A549 (cell line): ENCODE measurements at regions not wholly inside any gene's neighbourhood (a gene's known extent, or its start where the extent isn't known, plus 50 kb on each side); places are given as distances from the start of the nearest gene placed in this dataset.

ENCODE experiments used
- ATAC-seq, 2 experiments: fragments of 200-7000 bp in 1 of 2; fragments of >200 bp in 1 of 2; cut with Nextera tagmentation in 1 of 2; cut with Tn5 transposase in 1 of 2; 3 replicates each; pipeline versions ENCODE4 v1.8.0 to v1.9.1; 2018 to 2020; ENCODE audit warnings: mild to moderate bottlenecking in 1 of 2, moderate library complexity in 1 of 2
- CTCF ChIA-PET: fragments of 300-600 bp; sonication (Branson Sonifier 250); formaldehyde crosslinking; extraction: SDS; loops from one replicate; lab custom pipeline; 2021; ENCODE audit warnings: antibody characterized with exemption, inconsistent platforms; lab: Yijun Ruan, JAX
- POLR2A ChIA-PET: fragments of 350-600 bp; formaldehyde crosslinking; extraction: SDS; loops from one replicate; lab custom pipeline; 2021; ENCODE audit warnings: antibody characterized with exemption, inconsistent platforms; lab: Yijun Ruan, JAX
- DNase-seq, 2 experiments: peaks; one replicate each; pipeline versions ENCODE4 v3.0.0 to v3.0.0-alpha.2; 2011 to 2016; ENCODE audit warnings: low read depth in 1 of 2, low spot score in 1 of 2
- FAIRE-seq: peaks from 2 replicates; lab custom pipeline; 2011; peaks lifted over from hg19 to GRCh38; lab: Jason Lieb, UNC
- H3K27ac ChIP-seq, 2 experiments: fragments of >200 bp; sonication (Bioruptor Twin); formaldehyde crosslinking; 3 replicates each; pipeline ENCODE4 v1.5.1; 2016 to 2017
- H3K4me1 ChIP-seq: fragments of >200 bp; sonication (Bioruptor Twin); formaldehyde crosslinking; 3 replicates; pipeline ENCODE4 v1.6.1; 2016
- H3K4me2 ChIP-seq: fragments of >200 bp; sonication (Bioruptor Twin); formaldehyde crosslinking; 3 replicates; pipeline ENCODE4 v1.6.1; 2016
- H3K4me3 ChIP-seq: fragments of >200 bp; sonication (Bioruptor Twin); formaldehyde crosslinking; 3 replicates; pipeline ENCODE4 v1.5.1; 2016
- H3K9me3 ChIP-seq: fragments of >200 bp; sonication (Bioruptor Twin); formaldehyde crosslinking; 3 replicates; pipeline ENCODE4 v1.6.1; 2016
- CBX8 ChIP-seq: fragments of 200-600 bp; sonication (generic); IDR thresholded peaks from 2 replicates; pipeline ENCODE4 v1.6.1; 2016
- EHF ChIP-seq: fragments of 250-450 bp; sonication (Bioruptor Pico); IDR thresholded peaks from 2 replicates; pipeline ENCODE4 v1.5.0; 2020; ENCODE audit warnings: mild to moderate bottlenecking
- EHMT2 ChIP-seq: fragments of 200-600 bp; sonication (generic); IDR thresholded peaks from 2 replicates; pipeline ENCODE4 v1.6.1; 2016; ENCODE audit warnings: antibody characterized with exemption, low read depth, mild to moderate bottlenecking, moderate library complexity
- EP300 ChIP-seq, 2 experiments: fragments of >200 bp; sonication (Bioruptor Twin); formaldehyde crosslinking; IDR thresholded peaks; 2 replicates in 1 of 2; 3 replicates in 1 of 2; pipeline ENCODE4 v1.6.1; 2016 to 2017
- FOSB ChIP-seq: fragments of 250-450 bp; sonication (Bioruptor Pico); IDR thresholded peaks from 2 replicates; pipeline ENCODE4 v1.5.0; 2020; ENCODE audit warnings: mild to moderate bottlenecking, moderate library complexity
- FOSL2 ChIP-seq, 2 experiments: fragments of 450-650 bp in 1 of 2; fragments of >200 bp in 1 of 2; sonication (Bioruptor Twin) in 1 of 2; formaldehyde crosslinking; IDR thresholded peaks; 2 replicates each; pipeline versions ENCODE4 v1.5.0 to v1.6.1; 2016 to 2020; ENCODE audit warnings: mild to moderate bottlenecking in 1 of 2, moderate library complexity in 1 of 2
- FOXS1 ChIP-seq: fragments of 250-450 bp; sonication (Bioruptor Pico); IDR thresholded peaks from 2 replicates; pipeline ENCODE4 v1.5.0; 2020; ENCODE audit warnings: mild to moderate bottlenecking, moderate library complexity
- GATA3 ChIP-seq: IDR thresholded peaks from 2 replicates; pipeline ENCODE4 v1.6.1; 2012; ENCODE audit warnings: borderline replicate concordance
- HOXA7 ChIP-seq: fragments of 250-450 bp; sonication (Bioruptor Pico); IDR thresholded peaks from 2 replicates; pipeline ENCODE4 v1.5.0; 2020; ENCODE audit warnings: mild to moderate bottlenecking, moderate library complexity
- HOXB13 ChIP-seq: fragments of 250-450 bp; sonication (Bioruptor Pico); IDR thresholded peaks from 2 replicates; pipeline ENCODE4 v1.5.0; 2020; ENCODE audit warnings: low read depth, mild to moderate bottlenecking, moderate library complexity
- KDM5A ChIP-seq: fragments of 200-600 bp; sonication (generic); IDR thresholded peaks from 2 replicates; pipeline ENCODE4 v1.6.1; 2016; ENCODE audit warnings: antibody characterized with exemption, mild to moderate bottlenecking
- MYC ChIP-seq: IDR thresholded peaks from 2 replicates; pipeline ENCODE4 v1.6.1; 2012; ENCODE audit warnings: mild to moderate bottlenecking, inconsistent platforms, low read length, improper control_type of control experiment, borderline replicate concordance
- NPAS2 ChIP-seq: fragments of 250-450 bp; sonication (Bioruptor Pico); IDR thresholded peaks from 2 replicates; pipeline ENCODE4 v1.8.0; 2022; ENCODE audit warnings: mild to moderate bottlenecking, moderate library complexity, borderline replicate concordance
- NR3C1 ChIP-seq: fragments of >200 bp; sonication (Bioruptor Twin); formaldehyde crosslinking; IDR thresholded peaks from 3 replicates; pipeline ENCODE4 v1.6.1; 2017
- POLR2A ChIP-seq: IDR thresholded peaks from 2 replicates; pipeline ENCODE4 v1.6.1; 2012; ENCODE audit warnings: mild to moderate bottlenecking, low read length
- RARB ChIP-seq: fragments of 250-450 bp; sonication (Bioruptor Pico); IDR thresholded peaks from 2 replicates; pipeline ENCODE4 v1.8.0; 2021; ENCODE audit warnings: mild to moderate bottlenecking, moderate library complexity
- RCOR1 ChIP-seq: fragments of 150-350 bp; IDR thresholded peaks from 2 replicates; pipeline ENCODE4 v1.6.1; 2014; ENCODE audit warnings: antibody characterized with exemption, low read length, low read depth
- RNF2 ChIP-seq: fragments of 200-600 bp; sonication (generic); IDR thresholded peaks from 2 replicates; pipeline ENCODE4 v1.6.1; 2016; ENCODE audit warnings: low read depth, mild to moderate bottlenecking, antibody characterized with exemption, moderate library complexity, borderline replicate concordance
- SREBF2 ChIP-seq: fragments of 450-650 bp; IDR thresholded peaks from 2 replicates; pipeline ENCODE4 v1.6.1; 2014; ENCODE audit warnings: mild to moderate bottlenecking, moderate library complexity
- ZC3H11A ChIP-seq: fragments of 450-650 bp; IDR thresholded peaks from 2 replicates; pipeline ENCODE4 v1.6.1; 2014; ENCODE audit warnings: antibody characterized with exemption, mild to moderate bottlenecking
- ZFP36 ChIP-seq: fragments of 450-650 bp; IDR thresholded peaks from 2 replicates; pipeline ENCODE4 v1.6.1; 2014; ENCODE audit warnings: borderline replicate concordance; ENCODE audit not compliant: partially characterized antibody
- ZSCAN20 ChIP-seq: fragments of 250-450 bp; sonication (Bioruptor Pico); IDR thresholded peaks from 2 replicates; pipeline ENCODE4 v1.8.0; 2022; ENCODE audit warnings: mild to moderate bottlenecking, moderate library complexity
- WGBS: methylation state at CpG from one replicate; pipeline ENCODE4 v1.1.6; 2017; ENCODE audit errors: missing lambda C conversion rate; 5-methylcytosine and 5-hydroxymethylcytosine counted together
- TF ChIP-seq, protein P1 (sequence below): fragments of 200-600 bp; sonication (generic); IDR thresholded peaks from 2 replicates; pipeline ENCODE4 v1.6.1; 2016; ENCODE audit warnings: antibody characterized with exemption, mild to moderate bottlenecking, moderate library complexity
- TF ChIP-seq, protein P2 (sequence below): fragments of 250-450 bp; sonication (Bioruptor Pico); IDR thresholded peaks from 2 replicates; pipeline ENCODE4 v1.5.0; 2021; ENCODE audit warnings: mild to moderate bottlenecking, moderate library complexity, borderline replicate concordance
- TF ChIP-seq, protein P3 (sequence below): fragments of >200 bp; sonication (Bioruptor Twin); formaldehyde crosslinking; IDR thresholded peaks from 3 replicates; pipeline ENCODE4 v1.6.1; 2016
- TF ChIP-seq, protein P4 (sequence below): fragments of 450-650 bp; IDR thresholded peaks from 2 replicates; pipeline ENCODE4 v1.6.1; 2014; ENCODE audit warnings: antibody characterized with exemption

DNA sequence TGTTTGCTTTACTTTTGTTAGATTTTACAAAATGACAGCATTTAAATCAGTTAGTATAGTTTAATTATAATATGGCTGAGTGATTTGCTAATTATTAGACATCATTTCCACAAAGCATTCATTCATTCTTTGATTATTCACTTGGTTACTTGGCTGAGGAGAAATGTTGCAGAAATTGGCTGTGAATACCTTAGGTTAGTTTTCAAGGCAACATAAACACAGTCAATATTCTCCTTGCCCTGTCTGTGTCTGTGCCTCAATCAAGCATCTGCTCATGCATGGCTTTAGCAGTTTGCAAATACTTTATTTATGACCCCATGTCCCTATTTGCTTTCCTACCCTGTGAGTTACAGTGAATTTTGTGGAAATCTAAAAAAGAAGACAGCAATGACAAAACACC lies 718.3 kb downstream of the EPM2A start (continued):
- TF ChIP-seq, protein P1, sequence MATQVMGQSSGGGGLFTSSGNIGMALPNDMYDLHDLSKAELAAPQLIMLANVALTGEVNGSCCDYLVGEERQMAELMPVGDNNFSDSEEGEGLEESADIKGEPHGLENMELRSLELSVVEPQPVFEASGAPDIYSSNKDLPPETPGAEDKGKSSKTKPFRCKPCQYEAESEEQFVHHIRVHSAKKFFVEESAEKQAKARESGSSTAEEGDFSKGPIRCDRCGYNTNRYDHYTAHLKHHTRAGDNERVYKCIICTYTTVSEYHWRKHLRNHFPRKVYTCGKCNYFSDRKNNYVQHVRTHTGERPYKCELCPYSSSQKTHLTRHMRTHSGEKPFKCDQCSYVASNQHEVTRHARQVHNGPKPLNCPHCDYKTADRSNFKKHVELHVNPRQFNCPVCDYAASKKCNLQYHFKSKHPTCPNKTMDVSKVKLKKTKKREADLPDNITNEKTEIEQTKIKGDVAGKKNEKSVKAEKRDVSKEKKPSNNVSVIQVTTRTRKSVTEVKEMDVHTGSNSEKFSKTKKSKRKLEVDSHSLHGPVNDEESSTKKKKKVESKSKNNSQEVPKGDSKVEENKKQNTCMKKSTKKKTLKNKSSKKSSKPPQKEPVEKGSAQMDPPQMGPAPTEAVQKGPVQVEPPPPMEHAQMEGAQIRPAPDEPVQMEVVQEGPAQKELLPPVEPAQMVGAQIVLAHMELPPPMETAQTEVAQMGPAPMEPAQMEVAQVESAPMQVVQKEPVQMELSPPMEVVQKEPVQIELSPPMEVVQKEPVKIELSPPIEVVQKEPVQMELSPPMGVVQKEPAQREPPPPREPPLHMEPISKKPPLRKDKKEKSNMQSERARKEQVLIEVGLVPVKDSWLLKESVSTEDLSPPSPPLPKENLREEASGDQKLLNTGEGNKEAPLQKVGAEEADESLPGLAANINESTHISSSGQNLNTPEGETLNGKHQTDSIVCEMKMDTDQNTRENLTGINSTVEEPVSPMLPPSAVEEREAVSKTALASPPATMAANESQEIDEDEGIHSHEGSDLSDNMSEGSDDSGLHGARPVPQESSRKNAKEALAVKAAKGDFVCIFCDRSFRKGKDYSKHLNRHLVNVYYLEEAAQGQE = no peak
- TF ChIP-seq, protein P2, sequence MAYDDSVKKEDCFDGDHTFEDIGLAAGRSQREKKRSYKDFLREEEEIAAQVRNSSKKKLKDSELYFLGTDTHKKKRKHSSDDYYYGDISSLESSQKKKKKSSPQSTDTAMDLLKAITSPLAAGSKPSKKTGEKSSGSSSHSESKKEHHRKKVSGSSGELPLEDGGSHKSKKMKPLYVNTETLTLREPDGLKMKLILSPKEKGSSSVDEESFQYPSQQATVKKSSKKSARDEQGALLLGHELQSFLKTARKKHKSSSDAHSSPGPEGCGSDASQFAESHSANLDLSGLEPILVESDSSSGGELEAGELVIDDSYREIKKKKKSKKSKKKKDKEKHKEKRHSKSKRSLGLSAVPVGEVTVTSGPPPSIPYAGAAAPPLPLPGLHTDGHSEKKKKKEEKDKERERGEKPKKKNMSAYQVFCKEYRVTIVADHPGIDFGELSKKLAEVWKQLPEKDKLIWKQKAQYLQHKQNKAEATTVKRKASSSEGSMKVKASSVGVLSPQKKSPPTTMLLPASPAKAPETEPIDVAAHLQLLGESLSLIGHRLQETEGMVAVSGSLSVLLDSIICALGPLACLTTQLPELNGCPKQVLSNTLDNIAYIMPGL (CRISPR knock-in tag) = no peak

DNA sequence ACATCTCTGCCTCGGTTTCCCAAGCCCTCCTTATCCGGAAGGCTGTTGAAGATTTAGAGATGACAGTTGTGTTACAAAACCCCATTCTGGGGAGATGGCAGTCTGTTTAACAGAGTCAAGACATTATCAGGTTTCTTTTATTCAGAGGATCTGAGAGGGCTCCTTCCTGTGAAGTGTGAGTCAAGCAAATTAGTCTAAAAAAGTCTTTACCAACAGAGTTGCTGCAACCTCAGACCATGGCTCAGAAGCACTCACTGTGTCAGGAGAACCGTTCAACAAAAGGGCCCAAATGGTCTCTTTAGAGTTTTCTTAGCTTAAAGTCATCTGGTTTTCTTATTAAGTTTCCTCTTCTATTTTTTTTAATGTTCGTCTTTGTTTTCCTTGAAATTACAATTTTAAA lies 717.8 kb downstream of the EPM2A start:
- CTCF ChIA-PET = no interaction called here
- FAIRE-seq = no peak
- TF ChIP-seq SREBF2 (no peak), HOXA7 (no peak), RNF2 (no peak), ZFP36 (no peak), HOXB13 (CRISPR knock-in tag) (no peak), GATA3 (no peak), EHF (CRISPR knock-in tag) (no peak), CBX8 (no peak), ZSCAN20 (CRISPR knock-in tag) (no peak), RARB (CRISPR knock-in tag) (no peak), EP300 (IDR thresholded peaks at IDR 0.05) (no peak), KDM5A (no peak)
- TF ChIP-seq, protein P2 (CRISPR knock-in tag) = no peak
- TF ChIP-seq, protein P3, sequence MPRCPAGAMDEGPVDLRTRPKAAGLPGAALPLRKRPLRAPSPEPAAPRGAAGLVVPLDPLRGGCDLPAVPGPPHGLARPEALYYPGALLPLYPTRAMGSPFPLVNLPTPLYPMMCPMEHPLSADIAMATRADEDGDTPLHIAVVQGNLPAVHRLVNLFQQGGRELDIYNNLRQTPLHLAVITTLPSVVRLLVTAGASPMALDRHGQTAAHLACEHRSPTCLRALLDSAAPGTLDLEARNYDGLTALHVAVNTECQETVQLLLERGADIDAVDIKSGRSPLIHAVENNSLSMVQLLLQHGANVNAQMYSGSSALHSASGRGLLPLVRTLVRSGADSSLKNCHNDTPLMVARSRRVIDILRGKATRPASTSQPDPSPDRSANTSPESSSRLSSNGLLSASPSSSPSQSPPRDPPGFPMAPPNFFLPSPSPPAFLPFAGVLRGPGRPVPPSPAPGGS = no peak

DNA sequence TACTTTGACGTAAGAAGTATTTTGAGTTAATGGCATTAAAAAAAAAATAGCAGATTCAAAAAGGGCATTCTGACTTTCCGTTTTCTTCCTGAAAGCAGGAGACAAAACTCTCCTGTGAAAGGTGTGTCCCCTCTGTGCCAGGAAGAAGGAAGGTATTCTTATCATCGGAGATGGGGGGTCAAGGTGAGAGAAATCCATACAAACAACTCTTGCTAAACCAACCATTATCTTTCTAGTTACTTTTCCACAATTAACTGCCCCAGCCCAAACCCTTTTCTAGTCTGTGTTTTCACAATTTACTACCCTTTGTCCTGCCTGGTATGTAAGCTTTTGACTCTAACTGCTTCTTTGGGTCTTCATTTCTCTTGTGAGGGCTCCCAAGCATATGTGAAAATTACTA lies 717.3 kb downstream of the EPM2A start:
- no peak overlapping the region for H3K4me2 ChIP-seq
- ChIA-PET POLR2A (no interaction called here), CTCF (no interaction called here)
- H3K4me1 ChIP-seq = peaks cover 18% of the 10 kb centered on the region
- H3K27ac ChIP-seq = no peak overlapping the region
- no peak overlapping the region for H3K4me3 ChIP-seq
- ATAC-seq = no peak
- no peak for FAIRE-seq
- DNase-seq = no peak
- H3K9me3 ChIP-seq = no peaks in the 10 kb centered on the region
- 90% methylated on average over 3 of the region's 3 CpGs for WGBS
- no peak for TF ChIP-seq FOSL2 (IDR thresholded peaks at IDR 0.05)
- TF ChIP-seq FOSL2 (CRISPR knock-in tag; IDR thresholded peaks at IDR 0.05) = no peak
- TF ChIP-seq EP300 (IDR thresholded peaks at IDR 0.05) = no peak
- TF ChIP-seq FOSB (CRISPR knock-in tag) = no peak
- TF ChIP-seq, protein P4, sequence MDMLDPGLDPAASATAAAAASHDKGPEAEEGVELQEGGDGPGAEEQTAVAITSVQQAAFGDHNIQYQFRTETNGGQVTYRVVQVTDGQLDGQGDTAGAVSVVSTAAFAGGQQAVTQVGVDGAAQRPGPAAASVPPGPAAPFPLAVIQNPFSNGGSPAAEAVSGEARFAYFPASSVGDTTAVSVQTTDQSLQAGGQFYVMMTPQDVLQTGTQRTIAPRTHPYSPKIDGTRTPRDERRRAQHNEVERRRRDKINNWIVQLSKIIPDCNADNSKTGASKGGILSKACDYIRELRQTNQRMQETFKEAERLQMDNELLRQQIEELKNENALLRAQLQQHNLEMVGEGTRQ = no peak
- TF ChIP-seq FOXS1 = no peak
- no peak for TF ChIP-seq NR3C1
- TF ChIP-seq POLR2A = no peak
- TF ChIP-seq MYC = no peak
- TF ChIP-seq NPAS2 (CRISPR knock-in tag) = no peak
- no peak for TF ChIP-seq RCOR1
- no peak for TF ChIP-seq ZC3H11A
- TF ChIP-seq HOXA7 = no peak
- TF ChIP-seq EHMT2 = no peak

More for the DNA sequence above, 717.8 kb downstream of the EPM2A start:
- DNase-seq = no peak
- Histone ChIP-seq H3K4me3 (no peak overlapping the region), H3K27ac (no peak overlapping the region), H3K4me2 (no peak overlapping the region), H3K4me1 (peaks cover 18% of the 10 kb centered on the region), H3K9me3 (no peaks in the 10 kb centered on the region)
- POLR2A ChIA-PET = no interaction called here
- WGBS = 78% methylated on average over 4 of the region's 4 CpGs
- no peak for ATAC-seq
